C4-2B (cell line): ENCODE measurements at regions not wholly inside any gene's neighbourhood (a gene's known extent, or its start where the extent isn't known, plus 50 kb on each side); places are given as distances from the start of the nearest gene placed in this dataset.

Experiments used
- CTCF ChIP-seq: fragments of 450-650 bp; conservative IDR thresholded peaks from 2 replicates; pipeline ENCODE4 v1.5.1; 2017; ENCODE audit warnings: mild to moderate bottlenecking
- ZFX ChIP-seq: fragments of 450-650 bp; IDR thresholded peaks from 2 replicates; pipeline ENCODE4 v1.6.1; 2017

- TF ChIP-seq CTCF (no peak), ZFX (no peak)
These were observed 142.3 kb downstream of the RGS9 start for GRCh38 chr17:65279456-65279855.
